Astrocyte of the hippocampus (primary cell): ENCODE measurements at regions not wholly inside any gene's neighbourhood (a gene's known extent, or its start where the extent isn't known, plus 50 kb on each side); places are given as distances from the start of the nearest gene placed in this dataset.
A peak's percentile ranks its signal among the peaks of the same experiment; 100 is the strongest.

Experiments
- DNase-seq: peaks from one replicate; pipeline ENCODE4 v3.0.0; 2011; ENCODE audit warnings: low read depth, low spot score

- DNase-seq: peak; percentile 85
Measured at GRCh38 chr1:68955424-68955823, 458.5 kb upstream of the DEPDC1 start.

DNA sequence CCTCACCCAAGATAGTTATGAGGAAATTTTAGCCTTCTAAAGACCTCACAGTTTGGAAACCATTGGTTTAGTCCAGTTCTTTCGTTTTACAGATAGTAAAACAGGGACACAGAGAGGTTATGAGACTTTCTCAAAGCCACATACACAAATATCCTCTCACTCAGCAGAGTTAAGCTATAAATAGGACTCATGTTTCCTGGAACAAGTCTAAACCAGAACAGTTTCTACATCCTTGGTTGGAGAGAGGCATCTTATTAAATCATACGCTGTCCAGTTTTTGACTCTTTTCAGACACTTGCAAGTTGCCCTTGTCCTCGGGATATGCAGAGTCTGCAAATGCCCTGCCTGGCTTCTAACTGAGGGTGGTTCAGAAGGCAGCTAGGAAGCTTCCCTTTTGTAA is 462.1 kb upstream of the DEPDC1 start:
- DNase-seq: no peak

DNA sequence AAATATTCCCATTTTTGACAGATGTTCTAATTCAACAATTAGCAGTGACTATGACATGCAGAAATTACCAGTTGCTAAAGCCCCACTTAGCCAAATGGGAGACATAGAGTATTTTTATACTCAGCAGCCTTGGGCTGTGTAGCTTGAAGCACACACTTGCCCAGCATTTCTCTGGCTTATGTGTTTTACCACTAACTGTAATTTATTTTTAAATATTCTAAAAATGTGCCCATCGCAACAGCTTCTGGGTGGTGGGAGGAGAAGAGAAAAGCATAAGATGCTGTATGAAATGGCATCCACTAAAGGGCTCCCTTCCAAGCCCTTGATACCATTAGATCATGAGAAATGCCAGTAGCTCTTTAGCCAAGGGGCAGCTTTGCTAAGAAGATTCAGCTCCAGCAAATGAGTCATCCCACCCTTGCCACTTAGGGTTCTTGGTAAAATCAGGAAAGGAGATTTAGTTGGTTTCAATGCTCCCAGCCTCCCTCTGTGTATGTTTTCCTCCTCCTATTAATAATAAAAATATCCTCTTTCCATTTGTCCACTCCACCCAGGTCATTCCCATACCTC is 462.7 kb upstream of the DEPDC1 start:
- DNase-seq: peak; percentile 29

- DNase-seq: no peak
Measured at GRCh38 chr1:68961143-68961542, 464.3 kb upstream of the DEPDC1 start.

DNA sequence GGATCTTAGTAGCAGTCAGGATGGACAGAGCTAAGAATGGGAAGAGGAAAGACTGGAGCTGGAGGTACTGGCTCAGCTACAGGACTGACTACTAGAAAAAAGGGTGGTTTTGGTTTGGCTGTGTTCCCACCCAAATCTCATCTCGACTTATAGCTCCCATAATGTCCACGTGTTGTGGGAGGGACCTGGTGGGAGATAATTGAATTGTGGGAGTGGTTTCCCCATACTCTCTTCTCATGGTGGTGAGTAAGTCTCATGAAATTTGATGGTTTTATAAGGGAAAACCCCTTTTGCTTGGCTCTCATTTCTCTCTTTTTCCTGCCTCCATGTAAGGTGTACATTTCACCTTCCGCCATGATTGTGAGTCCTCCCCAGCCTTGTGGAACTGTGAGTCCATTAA is 466.5 kb upstream of the DEPDC1 start:
- peak; percentile 26 for DNase-seq

GRCh38 chr1:68969441-68969840 is 472.6 kb upstream of the DEPDC1 start:
- peak; percentile 90 for DNase-seq

DNA sequence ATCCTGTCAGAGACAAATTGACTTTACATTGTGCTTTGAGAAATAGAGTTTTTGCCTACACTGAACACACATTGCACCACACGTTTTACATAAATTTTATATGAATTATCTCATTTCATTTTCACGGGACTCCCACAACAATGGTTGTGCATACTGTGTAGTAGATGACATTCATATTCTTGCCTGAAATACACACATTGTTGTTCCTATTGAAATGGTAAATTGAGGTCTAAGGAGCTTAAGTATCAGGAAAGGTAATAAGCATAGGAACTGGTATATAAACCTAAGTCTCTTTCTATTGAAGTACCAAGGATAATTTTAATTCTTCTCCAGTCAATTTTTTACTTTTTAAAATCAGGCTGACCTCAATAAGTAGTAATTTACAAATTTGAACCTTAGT is 473.7 kb upstream of the DEPDC1 start:
- no peak for DNase-seq

- peak; percentile 69 for DNase-seq
Measured at GRCh38 chr1:68973459-68974244, 476.8 kb upstream of the DEPDC1 start.

DNA sequence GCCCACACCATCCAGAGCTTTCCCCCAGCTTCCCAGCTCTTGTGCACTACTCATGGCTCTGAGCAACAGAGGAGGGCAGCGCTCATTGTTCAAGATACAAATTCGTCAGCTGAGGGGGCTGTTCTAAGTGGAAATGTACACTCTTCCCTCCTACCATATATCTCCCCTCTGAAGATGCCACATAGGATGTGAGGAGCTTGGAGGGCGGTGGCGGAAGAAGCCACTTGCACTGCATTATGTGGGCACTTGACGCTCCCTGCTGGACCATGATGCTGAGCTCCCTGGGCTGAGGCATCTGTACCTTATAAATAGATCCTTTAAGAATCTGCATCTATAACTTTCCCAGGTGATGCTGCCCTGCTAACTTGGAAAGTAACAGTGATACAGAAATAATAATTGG is 477.6 kb upstream of the DEPDC1 start:
- no peak for DNase-seq

- DNase-seq: peak; percentile 68
Measured at GRCh38 chr1:68975212-68975933, 478.5 kb upstream of the DEPDC1 start.

DNA sequence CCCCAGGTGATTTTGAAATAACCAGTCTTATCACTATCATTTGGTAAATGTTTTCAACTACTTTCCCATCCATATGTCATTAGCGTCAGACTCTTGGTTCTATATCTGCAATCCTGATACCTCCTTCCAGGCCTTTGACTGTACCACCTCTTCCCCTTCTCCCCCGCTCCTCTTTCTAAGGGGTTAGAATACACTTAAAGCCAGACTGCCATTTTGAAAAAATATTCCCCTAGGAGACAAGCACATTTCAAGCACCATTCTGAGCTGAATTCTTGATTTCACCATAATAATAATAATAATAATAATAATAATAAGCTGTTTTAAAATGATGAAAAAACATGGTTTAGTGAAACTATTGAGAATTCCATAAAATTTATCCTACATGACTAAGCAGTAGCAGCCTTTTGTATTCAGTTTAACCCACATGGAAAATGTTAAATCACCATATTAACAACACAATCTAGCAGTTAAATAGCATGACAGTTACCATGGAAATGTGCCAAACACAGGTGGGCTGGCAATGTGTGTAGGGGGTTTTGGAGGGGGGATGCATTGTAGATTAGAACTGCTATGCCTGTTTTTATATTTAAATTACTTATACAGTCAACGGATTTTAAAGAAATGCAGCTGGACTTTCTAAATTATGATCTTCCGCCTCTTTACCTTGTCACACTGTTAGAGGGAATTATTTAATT is 480.2 kb upstream of the DEPDC1 start:
- no peak for DNase-seq

GRCh38 chr1:68979891-68980290 is 483.0 kb upstream of the DEPDC1 start:
- no peak for DNase-seq

DNA sequence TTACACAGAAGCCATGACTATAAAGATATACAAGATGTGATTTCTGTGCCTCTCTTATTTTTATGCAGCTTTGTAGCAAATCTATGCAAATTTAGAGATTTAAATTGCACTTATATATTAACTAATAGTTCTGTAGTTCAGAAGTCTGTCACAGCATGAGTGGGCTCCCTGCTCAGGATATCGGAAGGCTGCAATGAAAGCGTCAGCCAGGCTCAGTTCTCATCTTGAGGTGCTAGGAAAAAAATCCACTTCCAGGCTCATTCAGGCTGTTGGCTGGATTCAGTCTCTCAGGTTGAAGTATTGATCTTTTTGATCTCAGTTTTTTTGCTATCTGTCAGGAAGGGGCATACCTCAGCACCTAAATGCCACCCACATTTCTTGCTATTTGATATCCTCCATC is 487.4 kb upstream of the DEPDC1 start:
- DNase-seq: no peak

GRCh38 chr1:68994096-68994495 is 497.2 kb upstream of the DEPDC1 start:
- no peak for DNase-seq

DNA sequence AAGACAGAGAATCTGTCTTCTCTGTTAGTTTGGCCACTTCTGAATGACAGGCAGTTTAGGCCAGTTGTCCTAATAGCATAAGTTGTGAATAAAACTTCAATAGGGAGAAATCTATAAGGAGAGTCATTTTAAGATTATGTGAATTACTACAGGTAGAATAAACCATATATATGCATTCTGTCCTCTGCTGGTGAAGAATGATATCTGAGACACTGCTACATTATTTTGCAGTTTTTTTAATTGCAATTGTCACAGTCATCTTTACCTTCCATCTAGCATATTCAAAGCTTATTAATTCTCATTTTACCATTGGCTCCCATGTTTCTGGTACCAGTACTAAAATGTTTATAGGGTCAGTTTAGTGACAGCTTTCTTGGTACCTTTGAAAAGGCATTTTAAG is 519.6 kb upstream of the DEPDC1 start:
- no peak for DNase-seq

DNA sequence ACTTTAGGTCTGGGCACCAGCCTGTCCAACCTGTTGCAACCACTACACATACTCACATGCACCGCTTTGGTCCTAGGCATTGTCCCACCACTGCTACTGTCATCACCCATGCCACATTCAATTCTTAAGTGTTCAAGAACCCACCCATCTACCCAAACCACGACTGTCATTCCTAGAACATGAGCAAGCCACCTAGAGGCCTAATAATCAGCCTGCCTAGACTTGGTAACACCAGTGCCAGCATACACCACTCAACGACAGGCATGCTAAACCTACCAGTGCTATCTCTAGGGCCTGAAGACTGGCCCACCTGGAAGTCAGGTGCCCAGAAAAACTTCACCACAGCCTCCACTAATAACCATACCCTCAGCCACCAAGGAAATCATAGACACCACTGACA is 532.8 kb upstream of the DEPDC1 start:
- no peak for DNase-seq

- no peak for DNase-seq
Measured at GRCh38 chr1:69038379-69038778, 529.3 kb upstream of the LRRC7 start.

GRCh38 chr1:69045572-69045971 is 522.1 kb upstream of the LRRC7 start:
- DNase-seq: no peak

- peak; percentile 53 for DNase-seq
Measured at GRCh38 chr1:69055194-69055593, 512.5 kb upstream of the LRRC7 start.

DNA sequence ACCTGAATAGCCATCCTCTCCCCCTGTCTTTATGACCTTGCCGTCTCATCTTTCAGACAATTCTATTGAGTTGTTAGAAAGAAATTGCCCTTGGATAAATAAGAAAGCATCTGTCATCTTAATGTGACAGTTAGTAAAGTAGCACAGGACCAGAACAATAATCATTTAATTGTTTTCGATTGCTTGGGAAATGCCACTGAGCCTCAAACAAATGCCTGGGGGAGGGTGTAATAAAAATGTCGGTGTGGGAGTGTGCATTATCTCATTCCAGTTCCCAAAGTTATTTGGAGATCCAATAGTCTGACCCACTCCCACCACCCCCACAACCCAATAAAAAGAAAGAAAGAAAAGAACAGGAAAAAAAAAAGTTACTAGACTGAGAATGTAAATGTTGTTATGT is 509.3 kb upstream of the LRRC7 start:
- no peak for DNase-seq

DNA sequence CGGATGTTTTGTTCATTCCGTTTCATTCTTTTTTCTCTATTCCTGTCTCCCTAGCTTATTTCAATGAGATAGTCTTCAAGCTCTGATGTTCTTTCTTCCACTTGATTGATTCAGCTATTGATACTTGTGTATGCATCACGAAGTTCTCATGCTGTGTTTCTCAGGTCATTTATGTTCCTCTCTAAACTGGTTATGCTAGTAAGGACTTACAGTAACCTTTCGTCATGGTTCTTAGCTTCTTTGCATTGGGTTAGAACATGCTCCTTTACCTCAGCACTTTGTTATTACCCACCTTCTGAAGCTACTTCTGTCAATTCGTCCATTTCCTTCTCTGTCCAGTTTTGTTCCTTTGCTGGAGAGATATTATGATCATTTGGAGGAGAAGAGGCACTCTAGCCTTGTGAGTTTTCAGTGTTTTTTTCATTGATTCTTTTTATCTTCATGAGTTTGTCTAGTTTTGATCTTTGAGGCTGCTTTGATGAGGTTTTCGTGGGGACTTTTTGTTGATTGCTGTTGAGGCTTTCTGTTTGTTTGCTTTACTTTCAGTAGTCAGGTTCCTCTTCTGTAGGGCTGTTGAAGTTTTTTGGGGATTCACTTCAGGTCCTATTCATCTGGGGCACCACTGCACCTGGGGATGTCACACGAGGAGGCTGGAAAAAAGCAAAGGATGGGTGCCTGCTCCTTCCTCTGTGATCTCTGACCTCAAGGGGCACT is 496.9 kb upstream of the LRRC7 start:
- no peak for DNase-seq

- no peak for DNase-seq
Measured at GRCh38 chr1:69073176-69073575, 494.5 kb upstream of the LRRC7 start.
